Islet of Langerhans (tissue), 1 donor: ENCODE measurements at regions not wholly inside any gene's neighbourhood (a gene's known extent, or its start where the extent isn't known, plus 50 kb on each side); places are given as distances from the start of the nearest gene placed in this dataset.
"Not testable (repeated sequence)": the region's sequence is repeated elsewhere in the genome, so short reads cannot be mapped to it uniquely, and the experiment has no call there.

Experiments used
- FAIRE-seq: peaks from one replicate; lab custom pipeline; 2011; peaks lifted over from hg19 to GRCh38; lab: Jason Lieb, UNC

DNA sequence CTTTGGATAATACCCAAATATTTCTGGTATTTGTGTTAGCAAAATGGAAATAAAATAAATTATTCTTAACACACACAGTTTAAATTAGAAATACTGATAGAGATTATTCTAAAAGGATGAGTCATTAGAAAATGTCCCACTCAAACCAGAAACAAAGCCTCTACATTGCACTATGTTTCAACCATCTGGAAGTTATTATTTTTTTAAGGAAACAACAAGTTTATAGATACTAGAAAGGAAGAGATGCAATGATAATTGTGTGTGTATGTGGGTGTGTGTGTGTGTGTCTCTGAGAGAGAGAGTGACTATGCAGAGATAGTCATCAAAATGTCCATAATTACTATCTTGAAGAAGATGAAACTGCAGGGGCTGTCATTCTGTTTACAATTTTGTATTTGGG is 1340.5 kb downstream of the ROBO1 start:
- FAIRE-seq = peak; percentile 9

DNA sequence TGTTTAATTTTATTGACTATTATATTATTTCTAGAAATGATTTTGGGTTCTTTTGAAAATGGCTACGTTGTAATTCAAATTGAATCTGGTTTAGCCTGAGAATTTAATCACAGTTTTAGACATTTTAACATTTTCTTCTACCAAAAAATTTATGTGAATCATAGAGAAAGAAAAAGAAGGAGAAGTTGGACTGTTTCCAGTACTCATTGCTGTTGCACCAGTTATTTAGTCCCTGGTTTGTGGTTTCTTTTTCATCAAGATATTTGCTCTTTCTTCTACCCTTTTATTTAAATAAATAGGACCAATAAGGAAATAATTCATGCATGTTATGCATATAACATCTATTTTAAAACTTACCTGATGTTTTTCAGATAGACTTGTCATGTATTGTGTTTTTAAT is 1337.1 kb downstream of the ROBO1 start:
- no peak for FAIRE-seq

DNA sequence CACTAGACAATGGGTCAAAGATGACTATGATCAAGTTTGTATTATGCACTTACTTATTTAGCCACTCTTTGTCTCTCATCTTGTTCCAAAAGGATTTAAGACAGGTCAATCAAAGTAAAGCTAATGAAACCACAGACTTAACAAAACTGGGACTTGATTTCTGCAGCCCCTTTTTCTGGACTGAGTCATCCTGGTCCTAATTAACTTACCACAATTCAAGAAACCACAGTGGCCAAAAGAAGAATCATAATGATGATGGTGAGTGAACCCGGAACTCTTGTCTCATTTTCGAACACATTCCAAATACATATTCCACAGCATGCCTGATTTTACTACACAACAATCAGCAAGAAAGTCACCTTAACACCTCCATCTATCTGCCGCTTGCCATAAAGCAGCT is 1333.0 kb downstream of the ROBO1 start:
- no peak for FAIRE-seq

DNA sequence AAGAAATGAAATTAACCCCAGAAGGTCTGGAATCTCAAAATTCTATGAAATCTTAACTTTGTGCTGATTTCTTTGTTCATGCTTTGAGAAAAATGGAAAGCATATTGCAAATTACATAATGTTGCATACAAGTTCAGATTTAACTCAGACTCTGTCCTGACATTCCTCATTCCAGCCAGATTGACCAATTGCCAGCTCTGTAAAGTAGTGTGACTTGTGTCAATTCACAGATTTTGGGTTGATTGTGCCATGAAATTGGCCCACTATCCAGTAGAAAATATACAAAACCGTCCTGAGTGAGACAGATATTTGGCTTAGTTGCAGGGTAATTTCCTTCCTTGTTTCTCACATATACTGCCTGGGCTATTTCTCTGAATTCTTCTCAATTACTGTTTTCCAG is 1312.6 kb downstream of the ROBO1 start:
- no peak for FAIRE-seq

DNA sequence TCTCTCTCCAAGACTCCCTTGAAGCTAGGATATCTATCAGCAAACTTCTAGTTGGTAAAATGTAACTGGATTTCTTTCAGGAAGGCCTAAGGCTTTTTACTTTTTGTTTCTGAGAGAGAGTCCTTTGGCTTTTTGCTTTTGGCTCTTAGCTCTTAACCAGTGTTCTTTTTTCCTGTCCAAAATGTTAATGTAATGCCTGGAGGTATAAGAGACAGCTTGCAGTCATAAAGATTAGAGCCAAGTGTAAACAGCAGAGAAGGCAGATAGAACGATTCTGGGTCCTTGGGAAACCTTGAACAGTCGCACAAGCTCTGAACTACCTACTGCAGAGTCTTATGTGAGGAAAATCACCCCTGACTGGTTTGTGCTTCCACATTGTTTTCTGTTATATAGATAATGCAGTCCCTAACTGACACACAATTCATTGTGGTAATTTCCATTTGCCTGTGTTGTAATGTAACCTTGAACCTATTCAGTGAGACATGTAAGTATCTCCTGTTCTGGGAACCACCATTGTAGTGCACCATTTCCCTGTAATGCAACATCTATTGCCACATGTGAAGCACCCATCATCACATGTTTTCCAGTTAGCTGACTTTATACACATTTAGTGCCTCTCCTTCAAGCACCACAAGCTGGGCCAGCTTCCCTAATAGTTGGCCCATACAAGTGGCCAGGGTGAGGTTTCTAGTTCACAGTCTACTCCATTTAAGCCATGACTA is 1311.9 kb downstream of the ROBO1 start:
- no peak for FAIRE-seq

DNA sequence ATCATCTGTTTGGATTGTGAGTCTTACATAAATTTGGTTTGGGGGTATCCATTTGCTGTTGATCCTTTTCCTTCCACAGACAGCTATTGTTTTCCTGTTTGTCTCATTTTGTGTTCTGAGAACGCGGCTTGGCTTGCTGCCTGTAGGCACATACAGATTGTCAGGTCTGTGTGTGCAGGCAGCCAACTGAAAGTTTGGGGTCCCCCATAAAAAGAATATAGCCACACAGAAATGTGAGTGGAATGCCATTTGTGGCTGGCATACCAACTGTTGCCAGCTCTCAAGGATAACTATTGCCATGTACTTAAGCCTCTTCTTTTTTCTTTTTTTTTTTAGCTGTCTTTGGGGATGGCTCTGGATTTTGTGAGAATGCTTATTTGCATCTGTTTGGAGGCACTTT is 1308.0 kb downstream of the ROBO1 start:
- FAIRE-seq = no peak

DNA sequence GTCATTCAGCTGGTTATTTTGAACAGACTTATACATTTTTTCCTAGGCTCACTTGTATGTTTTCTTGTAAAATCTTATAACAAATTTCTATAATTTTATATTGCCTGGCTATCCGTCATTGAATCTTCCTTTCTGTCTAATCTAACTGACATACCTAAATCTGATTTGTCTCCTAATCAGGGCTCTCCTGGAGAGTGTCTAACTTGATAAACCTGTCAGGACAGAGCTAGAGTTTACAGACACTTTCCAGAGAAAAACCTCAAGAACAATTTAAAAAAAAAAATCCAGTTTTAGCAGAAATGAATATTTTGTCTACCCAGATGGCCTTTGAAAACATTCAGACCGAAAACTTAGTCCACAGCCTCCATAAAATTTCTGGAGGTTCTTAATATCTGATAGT is 1305.8 kb downstream of the ROBO1 start:
- FAIRE-seq = no peak

DNA sequence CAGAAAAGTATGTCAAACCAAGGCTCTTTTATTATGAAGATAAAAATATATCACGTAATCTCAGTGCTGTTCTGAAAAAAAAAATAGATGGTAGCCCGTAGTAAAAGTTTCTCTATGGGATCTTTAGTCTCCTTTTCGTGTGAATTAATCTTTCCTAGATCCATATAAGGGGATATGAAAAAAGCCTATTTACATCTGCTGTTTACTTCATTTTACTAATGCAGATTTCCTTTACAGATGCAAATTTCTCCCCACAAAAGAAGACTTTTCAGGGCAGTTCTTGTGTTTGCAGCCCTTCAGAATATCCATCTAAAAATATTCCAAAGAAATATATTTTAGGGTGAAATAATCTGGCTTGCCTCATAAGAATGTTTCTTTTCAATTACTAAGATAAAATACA is 1291.7 kb downstream of the ROBO1 start:
- no peak for FAIRE-seq

DNA sequence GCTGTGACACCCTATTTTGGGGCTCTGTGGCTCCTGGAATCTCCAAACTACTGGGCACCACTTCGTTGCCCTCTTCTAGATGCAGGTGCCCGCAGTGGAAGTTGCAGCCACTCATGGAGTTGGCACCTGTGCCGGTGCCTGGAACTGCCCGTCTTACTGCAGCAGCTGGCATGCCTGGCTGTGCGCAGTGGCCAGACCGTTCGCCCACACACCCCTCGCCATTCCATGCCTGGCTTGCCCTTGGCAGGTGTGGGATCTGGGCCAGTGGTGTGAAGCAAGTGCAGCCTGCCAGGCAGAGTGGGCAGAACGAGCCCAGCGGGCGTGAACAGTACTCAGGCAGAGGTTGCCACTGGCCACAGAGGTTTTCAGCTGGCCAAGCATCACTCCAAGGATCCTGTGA is 1286.7 kb downstream of the ROBO1 start:
- no peak for FAIRE-seq

DNA sequence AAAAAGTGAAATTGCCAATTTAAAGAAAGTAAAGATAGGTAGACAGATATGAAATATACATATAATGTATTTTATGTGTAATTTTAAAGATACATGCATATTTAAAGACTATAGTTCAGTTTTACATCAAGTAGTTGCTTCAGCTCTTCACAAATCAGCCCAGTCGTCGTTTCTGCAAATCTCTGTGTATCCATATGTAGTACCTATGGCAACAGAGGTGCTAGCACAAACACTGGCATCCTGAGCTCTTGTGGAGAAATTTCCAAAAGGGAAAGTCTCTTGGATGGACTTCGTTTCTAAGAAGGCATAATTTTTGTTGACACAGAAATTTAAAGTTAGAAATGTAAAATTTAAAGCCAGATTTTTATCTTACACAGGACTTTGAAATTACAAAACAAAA is 1284.7 kb downstream of the ROBO1 start:
- no peak for FAIRE-seq

DNA sequence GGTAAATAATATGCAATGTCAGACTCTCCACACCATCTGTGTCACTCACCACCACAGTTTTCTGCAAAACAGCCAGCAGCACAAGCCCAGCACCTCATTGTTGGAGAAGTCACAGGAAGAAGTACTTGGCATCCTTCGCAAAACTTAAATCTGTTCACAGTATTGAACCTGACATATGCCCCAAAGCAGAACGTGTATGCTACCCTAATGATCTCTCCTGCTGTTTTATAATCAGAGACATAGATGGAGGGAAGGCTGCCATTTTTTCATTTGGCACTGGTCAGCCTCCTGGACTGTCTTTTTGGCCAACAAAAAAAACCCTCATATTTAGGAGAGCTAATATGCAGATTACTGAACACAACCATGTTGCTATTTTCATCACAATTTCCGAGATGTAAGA is 1272.9 kb downstream of the ROBO1 start:
- FAIRE-seq = no peak

DNA sequence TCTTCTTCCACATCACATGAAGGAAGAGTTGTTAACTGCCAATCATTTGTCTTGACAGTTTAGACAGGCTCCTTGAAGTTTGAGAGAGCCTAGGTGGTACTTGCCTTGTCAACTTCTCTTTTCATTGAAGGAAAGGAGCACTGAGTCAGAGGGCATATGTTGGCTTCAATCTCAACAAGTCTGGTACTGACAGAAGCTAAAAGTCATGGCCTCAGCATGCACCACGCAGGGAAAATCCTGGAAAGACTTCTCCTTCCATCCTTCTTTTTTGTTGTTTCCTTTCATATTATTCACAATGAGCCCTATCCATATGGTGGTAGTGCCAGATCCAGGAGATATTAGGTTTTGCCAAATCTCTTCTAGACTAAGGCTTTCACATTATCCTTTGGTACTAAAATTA is 1272.5 kb downstream of the ROBO1 start:
- FAIRE-seq = no peak

DNA sequence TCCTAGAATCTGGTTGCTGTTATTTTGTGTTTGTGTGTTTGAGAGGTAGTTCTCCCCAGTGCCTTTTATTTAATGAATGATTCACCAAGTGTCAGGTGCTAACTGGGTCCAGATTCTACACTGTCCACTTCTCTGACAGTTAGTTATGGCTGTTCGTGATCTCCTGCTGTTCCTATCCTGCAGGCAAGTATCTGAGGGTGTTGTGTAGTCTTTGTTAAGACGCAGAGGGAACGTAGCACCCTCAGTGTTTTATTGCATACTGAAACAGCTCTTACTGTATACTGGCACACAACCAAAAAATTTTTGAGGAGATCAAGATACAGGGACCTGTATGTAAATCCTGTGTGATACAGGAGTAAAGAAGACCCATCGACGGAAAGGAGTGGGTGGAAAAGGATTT is 1271.3 kb downstream of the ROBO1 start:
- FAIRE-seq = peak; percentile 80

DNA sequence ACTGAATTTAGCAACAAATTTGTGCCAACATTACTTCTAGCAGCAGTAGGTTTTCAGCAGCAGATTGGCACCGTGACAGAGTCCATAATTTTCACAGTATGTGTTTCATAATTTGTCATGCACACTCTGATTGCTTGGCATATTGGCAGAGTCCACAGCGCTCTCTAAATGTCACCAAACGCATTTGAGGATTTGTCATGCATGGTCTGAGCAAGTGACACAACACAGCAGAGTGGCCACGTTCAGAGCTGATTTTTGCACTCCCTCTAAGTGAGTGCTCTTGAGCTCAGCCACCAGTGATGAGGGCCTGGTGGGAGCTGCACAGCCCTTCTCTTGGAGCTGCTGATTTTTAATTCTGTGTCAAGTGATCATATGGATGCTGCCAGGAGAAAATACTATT is 1270.8 kb downstream of the ROBO1 start:
- FAIRE-seq = peak; percentile 99

DNA sequence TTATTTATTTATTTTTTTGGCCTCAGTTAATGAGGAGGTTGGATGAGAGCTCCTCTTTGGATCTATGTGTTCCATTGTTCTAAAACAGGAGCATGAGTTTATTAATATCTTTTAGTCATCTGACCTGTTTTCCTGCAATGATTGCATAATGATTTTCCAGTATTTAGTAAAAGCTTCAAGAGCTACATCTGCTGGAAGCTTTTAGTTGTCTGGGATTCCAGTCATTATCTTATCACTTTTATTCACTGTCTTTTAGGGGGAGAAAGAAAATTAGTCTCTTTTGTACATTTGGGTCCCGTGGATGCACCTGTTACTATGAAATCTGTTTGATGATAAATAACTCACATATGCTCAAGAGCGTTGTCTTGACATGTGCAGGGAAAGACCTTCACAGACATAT is 1270.0 kb downstream of the ROBO1 start:
- FAIRE-seq = peak; percentile 93

DNA sequence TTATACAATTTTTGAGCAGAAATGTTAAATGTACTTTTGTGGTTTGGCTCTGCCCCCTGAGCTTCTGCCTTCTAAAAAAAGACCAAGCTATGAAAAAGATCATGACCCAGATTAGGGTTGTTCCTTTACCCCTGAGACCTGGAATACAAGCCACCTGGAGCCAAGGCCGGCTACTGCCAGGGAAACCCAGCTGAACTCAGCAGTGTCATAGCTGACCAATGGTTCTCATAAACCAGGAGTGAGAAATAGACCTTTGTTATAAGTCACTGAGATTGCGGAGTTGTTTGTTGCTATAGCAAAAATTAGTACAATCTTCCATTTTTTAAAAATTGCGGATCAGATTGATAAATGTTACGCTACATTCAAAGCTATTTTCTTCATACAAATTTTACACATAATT is 1261.7 kb downstream of the ROBO1 start:
- no peak for FAIRE-seq

DNA sequence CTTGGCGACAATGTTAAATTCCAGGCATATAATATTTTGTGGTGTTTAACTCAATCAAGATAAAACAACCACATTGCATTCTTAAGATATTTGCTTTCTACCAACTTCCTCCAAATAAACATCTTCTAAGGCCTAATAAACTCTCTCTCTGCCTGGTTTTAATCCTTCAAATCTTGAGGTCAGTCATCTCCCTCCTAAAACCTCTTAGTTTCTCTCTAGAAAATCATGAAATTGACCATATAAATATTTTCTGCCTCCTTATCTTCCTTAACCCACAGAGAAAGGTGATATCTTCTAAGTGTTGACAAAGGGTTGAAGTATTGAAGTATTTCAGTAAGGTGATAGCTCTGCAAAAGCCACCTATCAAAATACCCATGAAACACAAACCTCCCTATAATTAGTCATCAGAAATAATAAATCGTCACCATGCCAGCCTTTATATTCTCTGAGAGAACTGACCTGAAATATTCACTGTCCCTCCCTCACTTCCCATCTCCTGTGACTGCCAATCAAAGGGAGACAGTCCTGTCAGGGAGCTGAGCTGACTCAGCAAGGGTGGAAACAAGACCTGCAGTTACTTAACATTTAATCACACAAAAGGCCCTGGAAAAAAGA is 1261.1 kb downstream of the ROBO1 start:
- FAIRE-seq = no peak

DNA sequence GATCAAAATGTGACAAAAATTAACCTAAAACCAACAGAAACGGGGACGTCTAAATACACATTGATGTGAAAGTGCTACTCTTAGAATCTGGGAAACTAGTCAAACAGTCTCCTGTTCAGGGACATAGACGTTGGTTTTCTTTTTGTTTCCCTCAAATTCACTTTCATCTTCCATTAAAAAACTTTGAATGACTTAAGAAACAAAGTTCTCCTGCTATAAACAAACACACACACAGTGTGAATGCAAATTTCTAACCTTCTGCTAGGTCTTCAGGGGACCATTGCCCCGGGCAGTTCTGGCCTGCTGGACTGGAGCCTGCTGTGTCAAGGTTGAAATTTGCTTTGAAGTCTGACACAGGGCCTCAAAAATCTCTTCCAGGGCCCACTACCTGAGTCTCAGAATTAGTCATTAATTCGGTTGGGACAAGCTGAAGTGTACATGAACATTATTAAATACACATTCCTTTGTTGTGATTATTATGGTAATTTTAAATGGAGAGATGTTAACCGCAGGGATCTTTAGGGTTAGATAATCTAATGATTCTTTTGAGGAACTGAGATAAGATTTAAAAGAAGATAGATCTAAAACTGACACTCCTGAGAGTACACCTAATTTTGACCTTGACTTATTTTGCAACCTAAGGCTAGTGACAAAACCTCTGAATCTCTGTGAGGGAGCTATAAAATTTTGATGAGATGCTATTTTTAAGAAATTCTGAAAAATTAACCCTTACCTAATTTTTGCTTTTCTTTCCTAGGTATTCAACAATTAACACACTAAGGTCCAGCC is 1260.4 kb downstream of the ROBO1 start:
- no peak for FAIRE-seq

DNA sequence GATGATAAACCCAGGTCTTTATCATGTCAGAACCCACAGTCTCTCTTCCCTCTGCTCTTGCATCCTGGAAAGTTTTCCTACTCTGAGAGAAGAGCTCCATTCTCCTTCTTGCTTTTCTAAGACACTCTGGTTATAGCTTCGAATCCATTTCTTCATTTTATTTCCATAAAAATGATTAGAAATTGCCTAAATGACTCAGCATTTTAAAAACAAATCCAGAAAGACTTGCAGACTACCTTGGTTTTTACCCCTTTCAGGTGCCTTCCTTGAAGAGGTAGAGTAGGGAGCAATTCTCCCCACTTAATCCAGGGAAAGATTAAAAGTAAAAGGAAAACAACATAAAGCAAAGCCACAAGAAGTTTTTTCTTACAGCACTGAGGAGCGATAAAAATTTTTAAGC is 1256.0 kb downstream of the ROBO1 start:
- no peak for FAIRE-seq

DNA sequence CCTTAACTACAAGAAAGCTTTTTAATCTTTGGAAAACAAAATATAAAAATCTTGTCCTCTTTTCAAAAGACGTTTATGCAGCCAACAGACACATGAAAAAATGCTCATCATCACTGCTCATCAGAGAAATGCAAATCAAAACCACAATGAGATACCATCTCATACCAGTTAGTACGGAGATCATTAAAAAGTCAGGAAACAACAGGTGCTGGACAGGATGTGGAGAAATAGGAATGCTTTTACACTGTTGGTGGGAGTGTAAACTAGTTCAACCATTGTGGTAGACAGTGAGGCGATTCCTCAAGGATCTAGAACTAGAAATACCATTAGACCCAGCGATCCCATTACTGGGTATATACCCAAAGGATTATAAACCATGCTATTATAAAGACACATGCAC is 1255.0 kb downstream of the ROBO1 start:
- FAIRE-seq = not testable (repeated sequence)

DNA sequence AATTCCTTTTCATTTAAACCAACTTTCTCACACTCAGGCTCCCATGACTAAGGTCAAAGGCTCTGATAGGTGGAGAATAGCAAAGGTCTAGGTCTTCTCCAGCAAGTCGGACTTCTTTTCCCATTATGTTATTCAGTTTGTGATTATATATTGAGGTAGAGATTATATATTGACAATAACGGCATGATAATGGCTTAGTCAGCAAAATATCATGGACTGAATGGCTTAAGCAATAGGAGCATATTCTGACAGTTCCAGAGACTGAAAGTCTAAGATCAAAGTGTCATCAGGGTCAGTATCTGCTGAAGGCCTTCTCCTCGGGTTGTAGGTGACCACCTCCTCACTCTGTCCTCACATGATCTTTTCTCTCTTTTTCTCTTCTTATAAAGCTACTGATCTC is 1251.4 kb downstream of the ROBO1 start:
- FAIRE-seq = no peak

DNA sequence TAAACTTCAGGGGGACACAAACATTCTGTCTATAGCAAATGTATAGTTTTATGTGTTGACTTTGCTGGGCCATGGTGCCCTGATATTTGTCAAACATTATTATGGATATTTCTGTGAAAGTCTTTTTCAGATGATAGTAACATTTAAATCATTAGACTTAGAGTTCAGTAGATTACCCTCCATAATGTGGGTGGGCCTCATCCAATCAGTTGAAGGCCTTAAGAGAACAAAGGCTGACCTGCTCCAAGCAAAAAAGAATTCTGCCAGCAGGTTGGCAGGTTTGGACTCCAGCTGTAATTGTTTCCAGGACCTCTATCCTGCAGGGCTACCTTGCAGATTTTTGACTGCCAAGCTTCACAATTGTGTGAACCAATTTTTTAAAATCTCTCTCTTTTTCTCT is 1250.9 kb downstream of the ROBO1 start:
- FAIRE-seq = no peak

DNA sequence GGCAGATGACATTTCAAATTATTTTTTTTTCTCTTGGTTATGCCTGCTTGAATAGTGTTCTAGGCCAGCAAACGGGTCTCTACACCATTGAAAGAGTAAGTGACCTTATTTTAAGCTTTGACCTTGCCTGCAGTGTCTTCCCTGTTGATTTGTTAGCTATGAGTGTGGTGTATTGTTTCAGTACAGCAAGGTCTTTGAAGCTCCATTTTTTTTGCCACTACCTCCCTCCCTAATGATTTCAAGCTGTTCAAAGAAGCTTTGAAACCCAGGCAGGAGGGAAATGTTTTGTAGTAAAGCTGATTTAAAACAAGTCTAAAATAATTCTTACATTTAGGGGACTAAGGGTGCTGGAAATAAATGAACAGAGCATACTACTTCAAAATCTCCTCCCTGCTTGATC is 1249.8 kb downstream of the ROBO1 start:
- FAIRE-seq = no peak

DNA sequence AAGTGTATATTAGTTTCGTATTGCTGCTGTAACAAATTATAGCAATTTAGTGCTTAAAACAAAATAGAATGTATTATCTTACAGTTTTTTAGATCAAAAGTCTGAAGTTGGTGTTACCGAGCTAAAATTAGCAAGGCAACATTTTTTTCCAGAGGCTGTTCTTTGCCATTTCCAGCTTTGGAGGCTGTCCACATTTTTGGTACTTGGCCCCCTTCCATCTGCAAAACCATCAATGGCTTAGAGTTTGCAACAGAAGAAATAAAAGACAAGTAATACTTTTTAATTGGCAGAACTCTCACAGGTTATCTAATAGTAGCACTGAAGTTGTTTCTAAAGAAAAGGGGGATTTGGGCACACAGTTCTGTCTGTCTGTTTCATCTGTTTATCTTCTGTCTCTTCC is 1248.5 kb downstream of the ROBO1 start:
- no peak for FAIRE-seq
